ENCODE measurements at regions not wholly inside any gene's neighbourhood (a gene's known extent, or its start where the extent isn't known, plus 50 kb on each side); places are given as distances from the start of the nearest gene placed in this dataset.
"Not testable (repeated sequence)": the region's sequence is repeated elsewhere in the genome, so short reads cannot be mapped to it uniquely, and the experiment has no call there.

GRCh38 chr9:111095441-111095840 is 57.2 kb upstream of the LPAR1 start:
- Histone ChIP-seq H3K27me3 (no peaks in the 10 kb centered on the region), H3K27ac (no peak overlapping the region), H3K9me3 (no peaks in the 10 kb centered on the region), H3K4me3 (no peak overlapping the region), H3K36me3 (ENCODE audit: low read depth, missing control alignments) (no peaks in the 10 kb centered on the region), H3K4me1 (no peaks in the 10 kb centered on the region)
- no peak for DNase-seq
- intact Hi-C loops (cut with DNase I; ENCODE audit: low total_unique reads): no loop called here
- TF ChIP-seq POLR2A (IDR thresholded peaks at IDR 0.05) (no peak), CTCF (IDR thresholded peaks at IDR 0.05) (no peak)
- WGBS, 2 donors: 42 to 70% methylated on average over 4 of the region's 4 CpGs

GRCh38 chr9:111094958-111095357 is 56.7 kb upstream of the LPAR1 start:
- H3K27ac ChIP-seq: peak overlapping the region in 1 of 2 donors; percentile 57
- H3K9me3 ChIP-seq: no peaks in the 10 kb centered on the region
- H3K4me1 ChIP-seq: no peaks in the 10 kb centered on the region
- no peak for DNase-seq
- intact Hi-C loops (cut with DNase I; ENCODE audit: low total_unique reads): no loop called here
- TF ChIP-seq POLR2A (IDR thresholded peaks at IDR 0.05) (no peak), CTCF (IDR thresholded peaks at IDR 0.05) (no peak)
- H3K27me3 ChIP-seq: no peaks in the 10 kb centered on the region
- H3K36me3 ChIP-seq (ENCODE audit: low read depth, missing control alignments): no peaks in the 10 kb centered on the region
- no peak overlapping the region for H3K4me3 ChIP-seq

DNA sequence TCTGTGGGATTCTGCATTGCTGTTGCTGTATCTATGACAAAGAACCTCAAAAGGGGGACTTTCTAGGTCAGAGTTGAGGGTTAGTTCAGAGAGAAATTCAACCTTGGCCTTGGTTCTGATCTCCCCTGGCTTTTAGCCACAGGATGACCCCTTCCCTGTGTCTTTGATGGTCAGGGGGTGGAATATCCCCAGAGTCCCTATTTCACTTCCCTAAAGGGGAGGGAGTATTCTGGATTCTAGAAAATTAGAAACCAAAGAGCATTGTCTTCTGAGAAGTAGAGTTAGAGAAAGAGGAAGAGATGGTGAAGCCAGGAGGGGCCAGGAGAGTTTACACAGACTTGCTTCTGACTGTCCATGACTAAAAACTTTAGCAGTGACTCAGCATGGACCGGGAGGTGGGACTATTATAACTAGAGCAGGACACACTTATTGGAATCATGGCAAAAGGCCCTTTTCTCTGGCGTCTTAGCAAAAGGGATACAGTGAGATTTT is 56.2 kb upstream of the LPAR1 start:
- Histone ChIP-seq H3K9me3 (no peaks in the 10 kb centered on the region), H3K36me3 (ENCODE audit: low read depth, missing control alignments) (no peaks in the 10 kb centered on the region), H3K4me3 (no peak overlapping the region), H3K4me1 (no peaks in the 10 kb centered on the region), H3K27me3 (no peaks in the 10 kb centered on the region), H3K27ac (peak overlapping the region in 1 of 2 donors; percentile 57)
- no peak for TF ChIP-seq POLR2A (IDR thresholded peaks at IDR 0.05)
- TF ChIP-seq CTCF (IDR thresholded peaks at IDR 0.05): no peak
- 41 to 63% methylated on average over 2 of the region's 2 CpGs for WGBS, 2 donors
- intact Hi-C loops (cut with DNase I; ENCODE audit: low total_unique reads): no loop called here
- DNase-seq: peak; percentile 47

DNA sequence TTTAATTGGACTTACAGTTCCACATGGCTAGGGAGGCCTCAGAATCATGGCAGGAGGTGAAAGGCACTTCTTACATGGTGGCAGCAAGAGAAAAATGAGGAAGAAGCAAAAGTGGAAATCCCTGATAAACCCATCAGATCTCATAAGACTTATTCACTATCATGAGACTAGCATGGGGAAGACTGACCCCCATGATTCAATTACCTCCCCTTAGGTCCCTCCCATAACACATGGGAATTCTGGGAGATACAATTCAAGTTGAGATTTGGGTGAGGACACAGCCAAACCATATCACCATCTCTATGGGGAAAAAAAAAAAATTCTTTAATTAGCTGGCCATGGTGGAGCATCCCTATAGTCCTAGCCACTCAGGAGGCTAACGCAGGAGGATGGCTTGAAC is 53.9 kb upstream of the LPAR1 start:
- DNase-seq; H3K36me3 ChIP-seq (ENCODE audit: low read depth, missing control alignments); intact Hi-C loops (cut with DNase I; ENCODE audit: low total_unique reads); H3K27ac ChIP-seq; H3K27me3 ChIP-seq; H3K4me3 ChIP-seq; H3K4me1 ChIP-seq; H3K9me3 ChIP-seq: not testable (repeated sequence)
- 96 to 100% methylated on average over 1 of the region's 1 CpG for WGBS, 2 donors

Small RNA genes in the stretch of these regions (microRNA-seq; reads per million reads assigned to microRNA genes)
- 0 reads per million in 2 donors for gene MIR7702 (ENCODE audit: borderline number of aligned reads in 2 of 2, borderline replicate concordance in 1 of 2)

Small RNA genes in the stretch of these regions (small RNA-seq; reads per million reads assigned to genes)
- gene MIR7702: 0 reads per million in 2 donors
- gene RNY4P18: 0 reads per million in 2 donors

Measured in testis (tissue), 2 donors.